ENCODE measurements at regions not wholly inside any gene's neighbourhood (a gene's known extent, or its start where the extent isn't known, plus 50 kb on each side); places are given as distances from the start of the nearest gene placed in this dataset.

DNA sequence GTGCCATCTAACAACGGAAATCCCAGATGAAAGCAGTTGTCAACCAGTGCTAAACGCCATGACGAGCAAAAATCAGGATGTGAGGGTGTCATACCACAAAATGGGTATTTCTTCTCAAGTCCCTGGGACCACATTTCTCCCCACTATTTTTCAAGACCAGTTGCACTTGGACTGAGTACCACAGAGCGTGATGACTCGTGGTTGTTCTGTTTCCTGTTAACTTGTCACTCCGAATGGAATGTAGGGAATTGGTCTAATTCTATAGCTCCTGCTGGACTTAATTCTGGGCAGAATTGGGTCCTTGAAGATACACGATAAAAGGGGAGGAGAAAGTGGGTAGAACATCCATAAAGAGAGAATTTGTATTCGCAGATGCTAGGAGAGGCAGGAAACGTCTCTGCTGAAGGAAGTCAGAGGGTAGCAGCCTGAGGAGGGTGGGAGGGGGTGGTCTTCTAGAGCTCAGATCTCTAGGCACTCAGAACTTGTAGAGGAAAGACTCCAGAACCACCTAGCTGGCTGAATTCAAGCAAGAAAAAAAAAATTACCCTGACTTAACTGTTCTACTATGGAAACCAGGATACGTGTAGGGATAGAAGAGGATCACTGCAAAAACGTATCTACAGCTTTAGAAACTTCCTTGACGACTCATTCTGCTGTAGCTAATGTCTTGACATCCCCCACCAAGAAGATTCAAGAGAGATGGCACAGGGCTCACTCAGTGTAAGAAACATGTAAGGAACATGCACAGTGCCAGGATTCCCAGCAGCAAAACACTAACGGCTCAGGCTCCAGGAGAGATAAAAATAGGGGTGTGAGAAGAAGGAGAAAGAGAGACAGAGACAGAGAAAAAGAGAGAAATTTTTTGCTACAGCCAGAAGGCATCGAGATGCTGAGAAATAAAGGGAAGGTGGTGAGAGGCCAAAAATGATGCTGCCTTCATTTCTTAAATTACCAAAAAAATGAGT is 494.7 kb downstream of the CD83 start:
- no peaks in the 10 kb centered on the region for H3K27me3 ChIP-seq (ENCODE audit: control insufficient read depth in 1 of 2, insufficient read depth in 2 of 2, low read length in 2 of 2)
- no TSS peak for BruUV-seq (replicated peaks)
- ChIA-PET POLR2A (no interaction called here), CTCF (ENCODE audit: low intra/inter-chr PET ratio, low total read pairs) (no interaction called here)
- in situ Hi-C loops (cut with HindIII; ENCODE audit: extremely low pct_ligation_motif_present, low pct_unique_long_range_greater_than_20kb): no loop called here
- TF ChIP-seq ZNF776 (CRISPR knock-in tag; IDR thresholded peaks at IDR 0.05) (no peak), STAT5B (CRISPR knock-in tag; IDR thresholded peaks at IDR 0.05) (no peak), ZNF350 (CRISPR knock-in tag; IDR thresholded peaks at IDR 0.05; ENCODE audit: borderline replicate concordance, low read depth) (no peak), ZFP1 (CRISPR knock-in tag; IDR thresholded peaks at IDR 0.05) (no peak), ZBTB7B (CRISPR knock-in tag; IDR thresholded peaks at IDR 0.05) (no peak), ZNF879 (CRISPR knock-in tag; IDR thresholded peaks at IDR 0.05) (no peak), ZMAT3 (CRISPR knock-in tag; conservative IDR thresholded peaks at IDR 0.05) (no peak), ATF7 (IDR thresholded peaks at IDR 0.05) (no peak), ATF7 (CRISPR knock-in tag; IDR thresholded peaks at IDR 0.05) (no peak), FOXA3 (CRISPR knock-in tag; IDR thresholded peaks at IDR 0.05) (no peak), ZNF7 (CRISPR knock-in tag; IDR thresholded peaks at IDR 0.05) (no peak)
- TF ChIP-seq, protein P1, sequence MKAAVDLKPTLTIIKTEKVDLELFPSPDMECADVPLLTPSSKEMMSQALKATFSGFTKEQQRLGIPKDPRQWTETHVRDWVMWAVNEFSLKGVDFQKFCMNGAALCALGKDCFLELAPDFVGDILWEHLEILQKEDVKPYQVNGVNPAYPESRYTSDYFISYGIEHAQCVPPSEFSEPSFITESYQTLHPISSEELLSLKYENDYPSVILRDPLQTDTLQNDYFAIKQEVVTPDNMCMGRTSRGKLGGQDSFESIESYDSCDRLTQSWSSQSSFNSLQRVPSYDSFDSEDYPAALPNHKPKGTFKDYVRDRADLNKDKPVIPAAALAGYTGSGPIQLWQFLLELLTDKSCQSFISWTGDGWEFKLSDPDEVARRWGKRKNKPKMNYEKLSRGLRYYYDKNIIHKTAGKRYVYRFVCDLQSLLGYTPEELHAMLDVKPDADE (CRISPR knock-in tag; IDR thresholded peaks at IDR 0.05): no peak
- TF ChIP-seq, protein P2, sequence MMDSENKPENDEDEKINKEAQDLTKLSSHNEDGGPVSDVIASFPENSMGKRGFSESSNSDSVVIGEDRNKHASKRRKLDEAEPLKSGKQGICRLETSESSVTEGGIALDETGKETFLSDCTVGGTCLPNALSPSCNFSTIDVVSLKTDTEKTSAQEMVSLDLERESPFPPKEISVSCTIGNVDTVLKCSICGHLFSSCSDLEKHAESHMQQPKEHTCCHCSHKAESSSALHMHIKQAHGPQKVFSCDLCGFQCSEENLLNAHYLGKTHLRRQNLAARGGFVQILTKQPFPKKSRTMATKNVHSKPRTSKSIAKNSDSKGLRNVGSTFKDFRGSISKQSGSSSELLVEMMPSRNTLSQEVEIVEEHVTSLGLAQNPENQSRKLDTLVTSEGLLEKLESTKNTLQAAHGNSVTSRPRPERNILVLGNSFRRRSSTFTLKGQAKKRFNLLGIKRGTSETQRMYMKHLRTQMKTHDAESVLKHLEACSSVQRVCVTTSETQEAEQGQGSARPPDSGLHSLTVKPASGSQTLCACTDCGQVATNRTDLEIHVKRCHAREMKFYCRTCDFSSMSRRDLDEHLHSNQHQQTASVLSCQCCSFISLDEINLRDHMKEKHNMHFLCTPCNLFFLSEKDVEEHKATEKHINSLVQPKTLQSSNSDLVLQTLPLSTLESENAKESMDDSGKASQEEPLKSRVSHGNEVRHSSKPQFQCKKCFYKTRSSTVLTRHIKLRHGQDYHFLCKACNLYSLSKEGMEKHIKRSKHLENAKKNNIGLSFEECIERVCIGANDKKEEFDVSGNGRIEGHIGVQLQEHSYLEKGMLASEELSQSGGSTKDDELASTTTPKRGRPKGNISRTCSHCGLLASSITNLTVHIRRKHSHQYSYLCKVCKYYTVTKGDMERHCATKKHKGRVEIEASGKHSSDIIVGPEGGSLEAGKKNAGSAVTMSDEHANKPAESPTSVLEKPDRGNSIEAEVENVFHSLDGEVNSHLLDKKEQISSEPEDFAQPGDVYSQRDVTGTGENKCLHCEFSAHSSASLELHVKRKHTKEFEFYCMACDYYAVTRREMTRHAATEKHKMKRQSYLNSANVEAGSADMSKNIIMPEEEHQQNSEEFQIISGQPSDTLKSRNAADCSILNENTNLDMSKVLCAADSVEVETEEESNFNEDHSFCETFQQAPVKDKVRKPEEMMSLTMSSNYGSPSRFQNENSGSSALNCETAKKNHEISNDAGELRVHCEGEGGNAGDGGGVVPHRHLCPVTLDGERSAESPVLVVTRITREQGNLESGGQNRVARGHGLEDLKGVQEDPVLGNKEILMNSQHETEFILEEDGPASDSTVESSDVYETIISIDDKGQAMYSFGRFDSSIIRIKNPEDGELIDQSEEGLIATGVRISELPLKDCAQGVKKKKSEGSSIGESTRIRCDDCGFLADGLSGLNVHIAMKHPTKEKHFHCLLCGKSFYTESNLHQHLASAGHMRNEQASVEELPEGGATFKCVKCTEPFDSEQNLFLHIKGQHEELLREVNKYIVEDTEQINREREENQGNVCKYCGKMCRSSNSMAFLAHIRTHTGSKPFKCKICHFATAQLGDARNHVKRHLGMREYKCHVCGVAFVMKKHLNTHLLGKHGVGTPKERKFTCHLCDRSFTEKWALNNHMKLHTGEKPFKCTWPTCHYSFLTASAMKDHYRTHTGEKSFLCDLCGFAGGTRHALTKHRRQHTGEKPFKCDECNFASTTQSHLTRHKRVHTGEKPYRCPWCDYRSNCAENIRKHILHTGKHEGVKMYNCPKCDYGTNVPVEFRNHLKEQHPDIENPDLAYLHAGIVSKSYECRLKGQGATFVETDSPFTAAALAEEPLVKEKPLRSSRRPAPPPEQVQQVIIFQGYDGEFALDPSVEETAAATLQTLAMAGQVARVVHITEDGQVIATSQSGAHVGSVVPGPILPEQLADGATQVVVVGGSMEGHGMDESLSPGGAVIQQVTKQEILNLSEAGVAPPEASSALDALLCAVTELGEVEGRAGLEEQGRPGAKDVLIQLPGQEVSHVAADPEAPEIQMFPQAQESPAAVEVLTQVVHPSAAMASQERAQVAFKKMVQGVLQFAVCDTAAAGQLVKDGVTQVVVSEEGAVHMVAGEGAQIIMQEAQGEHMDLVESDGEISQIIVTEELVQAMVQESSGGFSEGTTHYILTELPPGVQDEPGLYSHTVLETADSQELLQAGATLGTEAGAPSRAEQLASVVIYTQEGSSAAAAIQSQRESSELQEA (CRISPR knock-in tag; IDR thresholded peaks at IDR 0.05; ENCODE audit: not compliant biosample characterization): no peak
- WGBS (ENCODE audit: low lambda C conversion rate): 10% methylated on average over 14 of the region's 14 CpGs
- H3K4me1 ChIP-seq (ENCODE audit: insufficient read depth, low read length): no peaks in the 10 kb centered on the region
- peaks cover 10% of the 10 kb centered on the region; the same call in 1 of the 2 replicates for H3K9me3 ChIP-seq (ENCODE audit: low read length)
- H3K4me3 ChIP-seq (replicated peaks in 1 of 3; ENCODE audit: insufficient read depth in 1 of 3, low read depth in 2 of 3, low read length in 3 of 3): no peak overlapping the region
- FAIRE-seq (no peak), ATAC-seq (no peak), DNase-seq (ENCODE audit: low spot score) (no peak)
- H3K9ac ChIP-seq (ENCODE audit: insufficient read depth, low read depth, low read length): no peak overlapping the region
- H2AFZ ChIP-seq (ENCODE audit: low read length): no peak overlapping the region
- no peaks in the 10 kb centered on the region for H4K20me1 ChIP-seq (ENCODE audit: insufficient read depth, low read length)
- H3K4me2 ChIP-seq (ENCODE audit: low read depth, low read length): no peak overlapping the region
- no peak overlapping the region for H3K27ac ChIP-seq (ENCODE audit: extremely low read length, insufficient read depth, low read length)
- H3K36me3 ChIP-seq (replicated peaks in 1 of 2; ENCODE audit: control insufficient read depth in 1 of 2, insufficient read depth in 2 of 2, low read length in 2 of 2): no peaks in the 10 kb centered on the region
- intact Hi-C loops (cut with micrococcal nuclease; ENCODE audit: unreplicated experiment): loop anchor here (5.0 kb wide), 1 partner anchor 1845 kb away; no protein-coding TSS in a partner anchor
- no peaks in the 10 kb centered on the region for H3K79me2 ChIP-seq (ENCODE audit: insufficient read depth, low read length)

All from HepG2 (cell line).